HEK293 (cell line): ENCODE measurements at regions not wholly inside any gene's neighbourhood (a gene's known extent, or its start where the extent isn't known, plus 50 kb on each side); places are given as distances from the start of the nearest gene placed in this dataset.
A peak's percentile ranks its signal among the peaks of the same experiment; 100 is the strongest.

ENCODE experiments used
- CTCF ChIA-PET: fragments of 350-600 bp; formaldehyde crosslinking; extraction: SDS; loops from one replicate; lab custom pipeline; 2021; ENCODE audit warnings: antibody characterized with exemption; lab: Yijun Ruan, JAX
- POLR2A ChIA-PET: fragments of 300-600 bp; formaldehyde crosslinking; extraction: SDS; loops from one replicate; lab custom pipeline; 2020; ENCODE audit warnings: antibody characterized with exemption, inconsistent platforms; lab: Yijun Ruan, JAX
- H3K27ac ChIP-seq: fragments of 200-500 bp; sonication (Bioruptor generic); 2 replicates; pipeline ENCODE4 v1.5.1; 2014; ENCODE audit warnings: low read depth, low read length, control low read depth, inconsistent platforms; ENCODE audit errors: extremely low read depth
- H3K36me3 ChIP-seq, 2 experiments: fragments of 200-500 bp in 1 of 2; sonication (Bioruptor generic) in 1 of 2; 1 replicate in 1 of 2; 2 replicates in 1 of 2; pipeline ENCODE4 v1.5.1; 2014 to 2017; ENCODE audit warnings: inconsistent platforms in 2 of 2, low read length in 2 of 2; ENCODE audit not compliant: control insufficient read depth in 2 of 2, insufficient read depth in 1 of 2
- H3K4me1 ChIP-seq: fragments of 200-500 bp; sonication (Bioruptor generic); 2 replicates; pipeline ENCODE4 v1.5.1; 2014; ENCODE audit warnings: mild to moderate bottlenecking, low read length, inconsistent platforms; ENCODE audit not compliant: control insufficient read depth, insufficient read depth
- H3K4me3 ChIP-seq: 2 replicates; pipeline ENCODE4 v1.5.1; 2011; ENCODE audit warnings: low read depth, mild to moderate bottlenecking, control low read depth, low read length, moderate library complexity
- H3K9me3 ChIP-seq: fragments of 200-500 bp; sonication (Bioruptor generic); 2 replicates; pipeline ENCODE4 v1.5.1; 2014; ENCODE audit warnings: low read depth, low read length, inconsistent platforms; ENCODE audit not compliant: control insufficient read depth, insufficient read depth
- BCL11B ChIP-seq: fragments of 450-650 bp; formaldehyde crosslinking; IDR thresholded peaks from 2 replicates; pipeline ENCODE4 v1.5.1; 2016; ENCODE audit warnings: low read depth, missing biosample characterization, missing genetic modification characterization
- BCL6B ChIP-seq: fragments of 450-650 bp; formaldehyde crosslinking; IDR thresholded peaks from 2 replicates; pipeline ENCODE4 v1.5.1; 2017; ENCODE audit warnings: missing biosample characterization, missing genetic modification characterization
- FEZF1 ChIP-seq: fragments of 450-650 bp; formaldehyde crosslinking; IDR thresholded peaks from 2 replicates; pipeline ENCODE4 v1.5.1; 2016; ENCODE audit warnings: missing biosample characterization, missing genetic modification characterization
- GLIS1 ChIP-seq: fragments of 450-650 bp; formaldehyde crosslinking; IDR thresholded peaks from 2 replicates; pipeline ENCODE4 v1.5.1; 2016; ENCODE audit warnings: missing biosample characterization, missing genetic modification characterization
- HOXD13 ChIP-seq: sonication (generic); formaldehyde crosslinking; IDR thresholded peaks from 2 replicates; pipeline ENCODE4 v1.8.0; 2022; ENCODE audit warnings: missing genetic modification reagents, borderline replicate concordance
- MYNN ChIP-seq: fragments of 450-650 bp; formaldehyde crosslinking; IDR thresholded peaks from 2 replicates; pipeline ENCODE4 v1.5.1; 2016; ENCODE audit warnings: missing biosample characterization, missing genetic modification characterization, borderline replicate concordance
- PRDM1 ChIP-seq: fragments of 450-650 bp; formaldehyde crosslinking; IDR thresholded peaks from 2 replicates; pipeline ENCODE4; 2016; ENCODE audit warnings: missing biosample characterization, missing genetic modification characterization
- PRDM10 ChIP-seq: fragments of 450-650 bp; formaldehyde crosslinking; IDR thresholded peaks from 2 replicates; pipeline ENCODE4 v1.5.1; 2016; ENCODE audit warnings: missing biosample characterization, missing genetic modification characterization
- ZBTB17 ChIP-seq: fragments of 450-650 bp; formaldehyde crosslinking; IDR thresholded peaks from 2 replicates; pipeline ENCODE4 v1.5.1; 2016; ENCODE audit warnings: missing biosample characterization, missing genetic modification characterization
- ZFP41 ChIP-seq: fragments of 450-650 bp; formaldehyde crosslinking; IDR thresholded peaks from 2 replicates; pipeline ENCODE4 v1.5.1; 2016; ENCODE audit warnings: missing biosample characterization, missing genetic modification characterization, borderline replicate concordance
- ZIC2 ChIP-seq: fragments of 450-650 bp; formaldehyde crosslinking; IDR thresholded peaks from 2 replicates; pipeline ENCODE4 v1.5.1; 2016; ENCODE audit warnings: missing biosample characterization, missing genetic modification characterization
- ZNF157 ChIP-seq: fragments of 450-650 bp; formaldehyde crosslinking; IDR thresholded peaks from 2 replicates; pipeline ENCODE4 v1.5.1; 2016; ENCODE audit warnings: missing biosample characterization, missing genetic modification characterization
- ZNF2 ChIP-seq: fragments of 450-650 bp; formaldehyde crosslinking; IDR thresholded peaks from 2 replicates; pipeline ENCODE4 v1.5.1; 2016; ENCODE audit warnings: missing biosample characterization, missing genetic modification characterization
- ZNF292 ChIP-seq: fragments of 450-650 bp; formaldehyde crosslinking; IDR thresholded peaks from 2 replicates; pipeline ENCODE4 v1.5.1; 2016; ENCODE audit warnings: low read depth, missing biosample characterization, missing genetic modification characterization, borderline replicate concordance
- ZNF324 ChIP-seq: fragments of 450-650 bp; formaldehyde crosslinking; IDR thresholded peaks from 2 replicates; pipeline ENCODE4 v1.5.1; 2016; ENCODE audit warnings: missing biosample characterization, missing genetic modification characterization
- ZNF341 ChIP-seq: fragments of 450-650 bp; formaldehyde crosslinking; IDR thresholded peaks from 2 replicates; pipeline ENCODE4; 2016; ENCODE audit warnings: low read depth, missing biosample characterization, missing genetic modification characterization
- ZNF426 ChIP-seq: fragments of 450-650 bp; formaldehyde crosslinking; IDR thresholded peaks from 2 replicates; pipeline ENCODE4 v1.5.1; 2017; ENCODE audit warnings: missing biosample characterization, missing genetic modification characterization, mild to moderate bottlenecking, inconsistent platforms, moderate library complexity
- ZNF585B ChIP-seq: fragments of 450-650 bp; formaldehyde crosslinking; IDR thresholded peaks from 2 replicates; pipeline ENCODE4 v1.5.1; 2016; ENCODE audit warnings: missing biosample characterization, missing genetic modification characterization
- ZNF600 ChIP-seq: fragments of 450-650 bp; formaldehyde crosslinking; IDR thresholded peaks from 2 replicates; pipeline ENCODE4 v1.5.1; 2016; ENCODE audit warnings: missing biosample characterization, missing genetic modification characterization
- ZNF654 ChIP-seq: fragments of 450-650 bp; formaldehyde crosslinking; IDR thresholded peaks from 2 replicates; pipeline ENCODE4 v1.5.1; 2016; ENCODE audit warnings: low read depth, missing biosample characterization, missing genetic modification characterization
- ZNF701 ChIP-seq: fragments of 450-650 bp; formaldehyde crosslinking; IDR thresholded peaks from 2 replicates; pipeline ENCODE4 v1.5.1; 2016; ENCODE audit warnings: missing biosample characterization, missing genetic modification characterization
- ZXDB ChIP-seq: fragments of 450-650 bp; formaldehyde crosslinking; IDR thresholded peaks from 2 replicates; pipeline ENCODE4 v1.5.1; 2016; ENCODE audit warnings: missing biosample characterization, missing genetic modification characterization
- TF ChIP-seq, protein P1 (sequence below): fragments of 450-650 bp; formaldehyde crosslinking; IDR thresholded peaks from 2 replicates; pipeline ENCODE4 v1.5.0; 2017; ENCODE audit warnings: missing biosample characterization, missing genetic modification characterization, borderline replicate concordance

DNA sequence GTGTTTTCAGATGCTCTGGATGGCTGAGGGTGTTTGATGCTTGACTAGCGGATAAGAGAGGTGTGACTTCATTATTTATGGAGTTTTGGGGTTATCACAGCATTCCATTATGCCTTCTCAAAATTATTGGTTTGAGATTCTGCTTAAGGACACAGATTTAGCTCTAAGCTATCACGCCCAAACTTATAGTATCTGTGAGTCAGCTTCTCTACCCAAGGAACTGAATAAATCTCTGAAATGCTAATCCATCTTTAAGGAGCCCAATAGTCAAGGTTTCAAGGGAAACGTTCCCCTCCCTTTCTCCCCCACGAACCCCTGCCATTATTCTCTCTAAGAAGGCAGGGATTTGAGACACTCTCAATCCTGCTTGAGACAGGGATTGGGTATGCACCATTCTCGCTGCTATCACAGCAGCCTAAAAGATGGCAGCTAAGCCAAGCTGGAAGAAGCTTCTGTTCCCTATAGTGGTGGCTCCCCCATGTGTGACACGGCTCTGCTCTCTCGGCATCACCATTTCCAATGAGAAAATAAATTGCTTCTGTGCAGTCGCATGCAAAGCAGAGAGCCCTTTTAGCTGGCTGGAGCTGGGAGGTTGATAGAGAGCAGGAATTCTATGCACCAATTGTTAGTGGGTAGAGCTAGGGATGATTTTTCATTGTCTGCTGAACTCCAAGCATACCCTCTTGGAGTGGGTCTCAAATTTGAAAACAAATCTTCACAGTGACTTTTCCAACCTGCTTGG lies 151.1 kb downstream of the IL20RB start:
- Histone ChIP-seq H3K27ac (no peak overlapping the region), H3K4me1 (no peaks in the 10 kb centered on the region), H3K36me3 (no peaks in the 10 kb centered on the region)
- POLR2A ChIA-PET: no interaction called here
- TF ChIP-seq ZNF324 (no peak), ZXDB (tag by site-specific recombination) (no peak), FEZF1 (no peak), ZBTB17 (tag by site-specific recombination) (no peak), ZNF292 (tag by site-specific recombination) (no peak), ZFP41 (tag by site-specific recombination) (no peak), HOXD13 (no peak), BCL11B (no peak), PRDM10 (tag by site-specific recombination) (no peak), ZNF341 (tag by site-specific recombination) (no peak), MYNN (tag by site-specific recombination) (no peak)
- TF ChIP-seq, all 188 proteins: peak for 0
- no peaks in the 10 kb centered on the region for H3K9me3 ChIP-seq
- no peak overlapping the region for H3K4me3 ChIP-seq
- CTCF ChIA-PET: interaction anchor here (0.6 to 3.5 kb wide), 9 partner anchors 7 to 1379 kb away, joined by 3 to 19 read pairs (median 4); no protein-coding TSS in a partner anchor

- Histone ChIP-seq H3K9me3 (no peaks in the 10 kb centered on the region), H3K4me1 (no peaks in the 10 kb centered on the region), H3K4me3 (no peak overlapping the region), H3K36me3 (no peaks in the 10 kb centered on the region), H3K27ac (no peak overlapping the region)
- POLR2A ChIA-PET: interaction anchor here (0.6 kb wide), 1 partner anchor 841 kb away, joined by 6 read pairs; no protein-coding TSS in a partner anchor
- CTCF ChIA-PET: interaction anchor here (0.7 to 3.5 kb wide), 11 partner anchors 9 to 861 kb away, joined by 3 to 19 read pairs (median 4); no protein-coding TSS in a partner anchor
- TF ChIP-seq ZNF654 (tag by site-specific recombination): peak; percentile 32
- TF ChIP-seq PRDM1 (tag by site-specific recombination): no peak
These were observed 152.7 kb downstream of the IL20RB start for GRCh38 chr3:137110392-137110996.

DNA sequence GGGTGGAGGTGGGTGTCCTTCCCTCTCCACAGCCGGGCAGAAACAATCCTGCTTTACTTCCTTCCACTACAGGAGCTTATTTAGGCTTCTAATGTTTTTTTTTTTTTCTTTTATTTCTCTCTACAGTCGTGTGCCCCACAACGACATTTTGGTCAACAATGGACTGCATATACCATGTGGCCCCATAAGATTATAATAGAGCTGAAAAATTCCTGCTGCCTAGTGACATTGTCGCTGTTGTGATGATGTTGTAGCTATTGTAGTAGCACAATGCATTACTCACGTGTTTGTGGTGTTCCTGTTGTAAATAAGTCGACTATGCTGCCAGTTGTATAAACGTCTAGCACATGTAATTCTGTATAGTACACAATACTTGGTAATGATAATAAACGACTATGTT lies 153.7 kb downstream of the IL20RB start:
- CTCF ChIA-PET: interaction anchor here (0.6 to 3.5 kb wide), 7 partner anchors 9 to 107 kb away, joined by 3 to 19 read pairs (median 4); no protein-coding TSS in a partner anchor
- no peak overlapping the region for H3K27ac ChIP-seq
- H3K9me3 ChIP-seq: no peaks in the 10 kb centered on the region
- H3K4me3 ChIP-seq: no peak overlapping the region
- no peaks in the 10 kb centered on the region for H3K4me1 ChIP-seq
- no peaks in the 10 kb centered on the region for H3K36me3 ChIP-seq
- POLR2A ChIA-PET: no interaction called here
- TF ChIP-seq BCL6B (tag by site-specific recombination) (no peak), ZNF426 (tag by site-specific recombination) (no peak), ZNF585B (tag by site-specific recombination) (no peak), ZNF157 (tag by site-specific recombination) (no peak), ZIC2 (no peak), ZNF701 (no peak), GLIS1 (tag by site-specific recombination) (no peak), ZNF600 (no peak), ZNF2 (no peak)
- TF ChIP-seq, protein P1, sequence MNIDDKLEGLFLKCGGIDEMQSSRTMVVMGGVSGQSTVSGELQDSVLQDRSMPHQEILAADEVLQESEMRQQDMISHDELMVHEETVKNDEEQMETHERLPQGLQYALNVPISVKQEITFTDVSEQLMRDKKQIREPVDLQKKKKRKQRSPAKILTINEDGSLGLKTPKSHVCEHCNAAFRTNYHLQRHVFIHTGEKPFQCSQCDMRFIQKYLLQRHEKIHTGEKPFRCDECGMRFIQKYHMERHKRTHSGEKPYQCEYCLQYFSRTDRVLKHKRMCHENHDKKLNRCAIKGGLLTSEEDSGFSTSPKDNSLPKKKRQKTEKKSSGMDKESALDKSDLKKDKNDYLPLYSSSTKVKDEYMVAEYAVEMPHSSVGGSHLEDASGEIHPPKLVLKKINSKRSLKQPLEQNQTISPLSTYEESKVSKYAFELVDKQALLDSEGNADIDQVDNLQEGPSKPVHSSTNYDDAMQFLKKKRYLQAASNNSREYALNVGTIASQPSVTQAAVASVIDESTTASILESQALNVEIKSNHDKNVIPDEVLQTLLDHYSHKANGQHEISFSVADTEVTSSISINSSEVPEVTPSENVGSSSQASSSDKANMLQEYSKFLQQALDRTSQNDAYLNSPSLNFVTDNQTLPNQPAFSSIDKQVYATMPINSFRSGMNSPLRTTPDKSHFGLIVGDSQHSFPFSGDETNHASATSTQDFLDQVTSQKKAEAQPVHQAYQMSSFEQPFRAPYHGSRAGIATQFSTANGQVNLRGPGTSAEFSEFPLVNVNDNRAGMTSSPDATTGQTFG (tag by site-specific recombination): no peak
